Gastroesophageal sphincter (tissue), 4 donors: ENCODE measurements at regions not wholly inside any gene's neighbourhood (a gene's known extent, or its start where the extent isn't known, plus 50 kb on each side); places are given as distances from the start of the nearest gene placed in this dataset.

Experiments
- ATAC-seq: fragments of 150-250 bp; one replicate; pipeline ENCODE4 v1.9.1; 2016; ENCODE audit warnings: mild to moderate bottlenecking, moderate library complexity
- H3K27ac ChIP-seq, 4 donors: fragments of 200-600 bp; sonication (generic) in 3 of 4; 1 replicate in 3 of 4; 2 replicates in 1 of 4; pipeline ENCODE4 v1.5.1; 2016 to 2019
- H3K27me3 ChIP-seq: fragments of 200-600 bp; sonication (generic); one replicate; pipeline ENCODE4 v1.5.1; 2019
- H3K36me3 ChIP-seq, 2 donors: fragments of 200-600 bp; sonication (generic); one replicate each; pipeline ENCODE4 v1.5.1; 2019; ENCODE audit warnings: control low read depth in 1 of 2
- H3K4me1 ChIP-seq, 3 donors: fragments of 200-600 bp; sonication (generic); 1 replicate in 2 of 3; 2 replicates in 1 of 3; pipeline ENCODE4 v1.5.1; 2016 to 2019; ENCODE audit warnings: control low read depth in 2 of 3
- H3K4me3 ChIP-seq, 2 donors: fragments of 200-600 bp; sonication (generic); one replicate each; pipeline ENCODE4 v1.5.1; 2019; ENCODE audit warnings: mild to moderate bottlenecking in 1 of 2, moderate library complexity in 1 of 2
- H3K9me3 ChIP-seq, 3 donors: fragments of 200-600 bp; sonication (generic); one replicate each; pipeline ENCODE4 v1.5.1; 2017 to 2019; ENCODE audit warnings: control low read depth in 2 of 3
- CTCF ChIP-seq, 4 experiments: fragments of 200-600 bp in 2 of 4; fragments of 450-650 bp in 2 of 4; sonication (generic) in 1 of 4; IDR thresholded peaks; one replicate each; pipeline ENCODE4 v1.5.1; 2017 to 2019; ENCODE audit warnings: antibody characterized with exemption in 4 of 4, mild to moderate bottlenecking in 2 of 4, moderate library complexity in 2 of 4
- EP300 ChIP-seq: sonication (generic); formaldehyde crosslinking; IDR thresholded peaks from one replicate; pipeline ENCODE4 v1.6.1; 2017; ENCODE audit warnings: antibody characterized with exemption, mild to moderate bottlenecking
- POLR2A ChIP-seq, 2 donors: fragments of 450-650 bp; IDR thresholded peaks; one replicate each; pipeline ENCODE4 v1.6.1; 2017; ENCODE audit warnings: antibody characterized with exemption in 2 of 2, mild to moderate bottlenecking in 2 of 2, moderate library complexity in 1 of 2
- POLR2AphosphoS5 ChIP-seq: sonication (generic); formaldehyde crosslinking; IDR thresholded peaks from one replicate; pipeline ENCODE4 v1.6.1; 2017; ENCODE audit warnings: antibody characterized with exemption
- WGBS, 2 donors: methylation state at CpG; one replicate each; pipeline ENCODE4 v1.1.5; 2018; ENCODE audit warnings: low coverage in 1 of 2; 5-methylcytosine and 5-hydroxymethylcytosine counted together

- no peaks in the 10 kb centered on the region for H3K27me3 ChIP-seq
- 69 to 88% methylated on average over 4 to 5 of the region's 5 CpGs for WGBS, 2 donors
- no peak overlapping the region for H3K27ac ChIP-seq
- H3K4me3 ChIP-seq: no peak overlapping the region
- H3K4me1 ChIP-seq: no peaks in the 10 kb centered on the region
- H3K9me3 ChIP-seq: no peaks in the 10 kb centered on the region
- no peak for TF ChIP-seq POLR2A (IDR thresholded peaks at IDR 0.05)
- TF ChIP-seq CTCF (IDR thresholded peaks at IDR 0.05): no peak
- TF ChIP-seq POLR2AphosphoS5: no peak
- no peak for TF ChIP-seq EP300
- ATAC-seq: no peak
- no peaks in the 10 kb centered on the region for H3K36me3 ChIP-seq
These were observed 657.8 kb upstream of the LINC00305 start for GRCh38 chr18:64806691-64807090.

- no peaks in the 10 kb centered on the region for H3K9me3 ChIP-seq
- H3K4me1 ChIP-seq: no peaks in the 10 kb centered on the region
- no peak overlapping the region for H3K27ac ChIP-seq
- H3K4me3 ChIP-seq: no peak overlapping the region
- H3K36me3 ChIP-seq: no peaks in the 10 kb centered on the region
- TF ChIP-seq CTCF (IDR thresholded peaks at IDR 0.05) (no peak), EP300 (no peak), POLR2AphosphoS5 (no peak), POLR2A (IDR thresholded peaks at IDR 0.05) (no peak)
- WGBS, 2 donors: 73 to 80% methylated on average over 2 of the region's 2 CpGs
- ATAC-seq: no peak
- H3K27me3 ChIP-seq: no peaks in the 10 kb centered on the region
These were observed 657.3 kb upstream of the LINC00305 start for GRCh38 chr18:64806232-64806631.

GRCh38 chr18:64803471-64803870, 654.6 kb upstream of the LINC00305 start:
- TF ChIP-seq CTCF (IDR thresholded peaks at IDR 0.05): no peak
- TF ChIP-seq POLR2AphosphoS5: no peak
- no peak for TF ChIP-seq EP300
- no peak for TF ChIP-seq POLR2A (IDR thresholded peaks at IDR 0.05)
- H3K4me1 ChIP-seq: no peaks in the 10 kb centered on the region
- H3K9me3 ChIP-seq: no peaks in the 10 kb centered on the region
- no peaks in the 10 kb centered on the region for H3K36me3 ChIP-seq
- no peak for ATAC-seq
- H3K4me3 ChIP-seq: no peak overlapping the region
- H3K27me3 ChIP-seq: no peaks in the 10 kb centered on the region
- 100% methylated on average over 1 of the region's 1 CpG for WGBS, 2 donors
- H3K27ac ChIP-seq: no peak overlapping the region

- Histone ChIP-seq H3K4me1 (no peaks in the 10 kb centered on the region), H3K27ac (no peak overlapping the region), H3K9me3 (no peaks in the 10 kb centered on the region), H3K36me3 (no peaks in the 10 kb centered on the region), H3K27me3 (no peaks in the 10 kb centered on the region), H3K4me3 (no peak overlapping the region)
- no peak for ATAC-seq
- TF ChIP-seq EP300 (no peak), CTCF (IDR thresholded peaks at IDR 0.05) (no peak)
These were observed 651.3 kb upstream of the LINC00305 start for GRCh38 chr18:64800151-64800550.

- no peaks in the 10 kb centered on the region for H3K9me3 ChIP-seq
- H3K36me3 ChIP-seq: no peaks in the 10 kb centered on the region
- H3K4me3 ChIP-seq: no peak overlapping the region
- TF ChIP-seq CTCF (IDR thresholded peaks at IDR 0.05) (no peak), POLR2AphosphoS5 (no peak), EP300 (no peak), POLR2A (IDR thresholded peaks at IDR 0.05) (no peak)
- no peak overlapping the region for H3K27ac ChIP-seq
- no peak for ATAC-seq
- WGBS, 2 donors: 85 to 86% methylated on average over 4 of the region's 4 CpGs
- H3K27me3 ChIP-seq: no peaks in the 10 kb centered on the region
- H3K4me1 ChIP-seq: no peaks in the 10 kb centered on the region
These were observed 650.5 kb upstream of the LINC00305 start for GRCh38 chr18:64799376-64799775.
